ENCODE measurements at regions not wholly inside any gene's neighbourhood (a gene's known extent, or its start where the extent isn't known, plus 50 kb on each side); places are given as distances from the start of the nearest gene placed in this dataset.

DNA sequence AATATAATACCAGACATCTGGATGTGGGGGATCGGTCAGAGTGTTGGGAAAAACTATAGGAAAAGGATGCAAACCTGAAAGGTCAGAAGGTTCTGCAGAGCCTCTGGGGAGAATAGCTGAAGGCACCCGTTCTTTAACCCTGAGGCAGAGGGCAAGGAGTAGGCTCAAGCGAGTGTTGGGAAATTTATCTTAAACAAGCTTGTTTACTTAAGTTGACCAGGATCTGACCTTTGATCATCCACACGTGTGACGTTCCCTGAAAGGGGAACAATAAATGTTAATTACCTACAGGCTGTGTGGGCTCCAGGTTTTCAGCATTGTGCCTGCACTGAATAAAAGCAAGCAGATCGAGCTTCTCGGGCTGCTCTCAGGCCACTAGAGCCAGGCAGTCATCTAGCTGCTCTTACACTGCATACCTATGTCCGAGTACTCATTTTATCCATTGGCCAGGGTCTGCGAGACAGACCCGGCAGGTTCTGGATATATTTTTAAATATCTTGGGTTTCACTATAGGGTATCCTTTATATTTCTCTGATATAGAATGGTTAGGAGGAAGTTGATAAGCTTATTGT lies 400.6 kb upstream of the CHST9 start:
- TF ChIP-seq, protein P1, sequence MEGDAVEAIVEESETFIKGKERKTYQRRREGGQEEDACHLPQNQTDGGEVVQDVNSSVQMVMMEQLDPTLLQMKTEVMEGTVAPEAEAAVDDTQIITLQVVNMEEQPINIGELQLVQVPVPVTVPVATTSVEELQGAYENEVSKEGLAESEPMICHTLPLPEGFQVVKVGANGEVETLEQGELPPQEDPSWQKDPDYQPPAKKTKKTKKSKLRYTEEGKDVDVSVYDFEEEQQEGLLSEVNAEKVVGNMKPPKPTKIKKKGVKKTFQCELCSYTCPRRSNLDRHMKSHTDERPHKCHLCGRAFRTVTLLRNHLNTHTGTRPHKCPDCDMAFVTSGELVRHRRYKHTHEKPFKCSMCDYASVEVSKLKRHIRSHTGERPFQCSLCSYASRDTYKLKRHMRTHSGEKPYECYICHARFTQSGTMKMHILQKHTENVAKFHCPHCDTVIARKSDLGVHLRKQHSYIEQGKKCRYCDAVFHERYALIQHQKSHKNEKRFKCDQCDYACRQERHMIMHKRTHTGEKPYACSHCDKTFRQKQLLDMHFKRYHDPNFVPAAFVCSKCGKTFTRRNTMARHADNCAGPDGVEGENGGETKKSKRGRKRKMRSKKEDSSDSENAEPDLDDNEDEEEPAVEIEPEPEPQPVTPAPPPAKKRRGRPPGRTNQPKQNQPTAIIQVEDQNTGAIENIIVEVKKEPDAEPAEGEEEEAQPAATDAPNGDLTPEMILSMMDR (IDR thresholded peaks at IDR 0.05; ENCODE audit: insufficient read depth, low read length) = no peak
- TF ChIP-seq POLR2AphosphoS5 (IDR thresholded peaks at IDR 0.05; ENCODE audit: low read depth) (no peak), REST (IDR thresholded peaks at IDR 0.05; ENCODE audit: insufficient replicate concordance, low read depth) (no peak), GABPA (IDR thresholded peaks at IDR 0.05; ENCODE audit: low read depth) (no peak)

Data from HL-60 (cell line).